Gastroesophageal sphincter (tissue), 4 donors: ENCODE measurements at regions not wholly inside any gene's neighbourhood (a gene's known extent, or its start where the extent isn't known, plus 50 kb on each side); places are given as distances from the start of the nearest gene placed in this dataset.
A peak's percentile ranks its signal among the peaks of the same experiment; 100 is the strongest.
"Not testable (repeated sequence)": the region's sequence is repeated elsewhere in the genome, so short reads cannot be mapped to it uniquely, and the experiment has no call there.

ENCODE experiments used
- ATAC-seq: fragments of 150-250 bp; one replicate; pipeline ENCODE4 v1.9.1; 2016; ENCODE audit warnings: mild to moderate bottlenecking, moderate library complexity
- H3K27ac ChIP-seq, 4 donors: fragments of 200-600 bp; sonication (generic) in 3 of 4; 1 replicate in 3 of 4; 2 replicates in 1 of 4; pipeline ENCODE4 v1.5.1; 2016 to 2019
- H3K27me3 ChIP-seq: fragments of 200-600 bp; sonication (generic); one replicate; pipeline ENCODE4 v1.5.1; 2019
- H3K36me3 ChIP-seq, 2 donors: fragments of 200-600 bp; sonication (generic); one replicate each; pipeline ENCODE4 v1.5.1; 2019; ENCODE audit warnings: control low read depth in 1 of 2
- H3K4me1 ChIP-seq, 3 donors: fragments of 200-600 bp; sonication (generic); 1 replicate in 2 of 3; 2 replicates in 1 of 3; pipeline ENCODE4 v1.5.1; 2016 to 2019; ENCODE audit warnings: control low read depth in 2 of 3
- H3K4me3 ChIP-seq, 2 donors: fragments of 200-600 bp; sonication (generic); one replicate each; pipeline ENCODE4 v1.5.1; 2019; ENCODE audit warnings: mild to moderate bottlenecking in 1 of 2, moderate library complexity in 1 of 2
- H3K9me3 ChIP-seq, 3 donors: fragments of 200-600 bp; sonication (generic); one replicate each; pipeline ENCODE4 v1.5.1; 2017 to 2019; ENCODE audit warnings: control low read depth in 2 of 3
- CTCF ChIP-seq, 4 experiments: fragments of 200-600 bp in 2 of 4; fragments of 450-650 bp in 2 of 4; sonication (generic) in 1 of 4; IDR thresholded peaks; one replicate each; pipeline ENCODE4 v1.5.1; 2017 to 2019; ENCODE audit warnings: antibody characterized with exemption in 4 of 4, mild to moderate bottlenecking in 2 of 4, moderate library complexity in 2 of 4
- EP300 ChIP-seq: sonication (generic); formaldehyde crosslinking; IDR thresholded peaks from one replicate; pipeline ENCODE4 v1.6.1; 2017; ENCODE audit warnings: antibody characterized with exemption, mild to moderate bottlenecking
- POLR2A ChIP-seq, 2 donors: fragments of 450-650 bp; IDR thresholded peaks; one replicate each; pipeline ENCODE4 v1.6.1; 2017; ENCODE audit warnings: antibody characterized with exemption in 2 of 2, mild to moderate bottlenecking in 2 of 2, moderate library complexity in 1 of 2
- POLR2AphosphoS5 ChIP-seq: sonication (generic); formaldehyde crosslinking; IDR thresholded peaks from one replicate; pipeline ENCODE4 v1.6.1; 2017; ENCODE audit warnings: antibody characterized with exemption
- WGBS, 2 donors: methylation state at CpG; one replicate each; pipeline ENCODE4 v1.1.5; 2018; ENCODE audit warnings: low coverage in 1 of 2; 5-methylcytosine and 5-hydroxymethylcytosine counted together

DNA sequence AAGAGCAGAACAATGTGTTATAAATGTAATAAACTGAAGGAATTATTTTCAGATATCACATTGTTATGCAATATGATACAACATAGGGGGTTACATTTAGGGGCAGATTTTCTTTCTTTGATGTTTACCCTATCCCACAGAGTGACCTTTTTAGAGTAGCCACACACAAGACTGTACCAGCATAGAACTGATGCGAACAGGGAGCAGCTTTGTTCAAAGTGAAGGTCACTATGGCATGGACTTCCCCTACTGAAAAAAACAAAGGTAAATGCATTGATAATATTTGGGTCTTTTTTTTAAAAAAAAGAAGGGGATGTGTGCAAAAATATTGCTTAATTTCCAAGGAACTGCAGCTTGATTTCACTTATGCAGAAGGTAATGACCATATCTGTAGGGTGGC, 1354.9 kb downstream of the SUCLG1 start:
- Histone ChIP-seq H3K27ac (no peak overlapping the region), H3K36me3 (no peaks in the 10 kb centered on the region), H3K27me3 (no peaks in the 10 kb centered on the region), H3K4me1 (peaks cover 0 to 9% (median 0%) of the 10 kb centered on the region in 3 donors), H3K9me3 (no peaks in the 10 kb centered on the region), H3K4me3 (no peak overlapping the region)
- WGBS, 2 donors = 78 to 91% methylated on average over 1 of the region's 1 CpG
- no peak for TF ChIP-seq CTCF (IDR thresholded peaks at IDR 0.05)
- TF ChIP-seq EP300 = no peak
- no peak for TF ChIP-seq POLR2AphosphoS5
- no peak for TF ChIP-seq POLR2A (IDR thresholded peaks at IDR 0.05)
- ATAC-seq = no peak

GRCh38 chr2:83103613-83104012, 1355.5 kb downstream of the SUCLG1 start:
- Histone ChIP-seq H3K9me3 (no peaks in the 10 kb centered on the region), H3K27ac (no peak overlapping the region), H3K4me1 (peaks cover 0 to 9% (median 0%) of the 10 kb centered on the region in 3 donors), H3K36me3 (no peaks in the 10 kb centered on the region), H3K4me3 (no peak overlapping the region), H3K27me3 (no peaks in the 10 kb centered on the region)
- WGBS, 2 donors = 0 to 13% methylated on average over 1 of the region's 1 CpG
- ATAC-seq = no peak
- TF ChIP-seq CTCF (IDR thresholded peaks at IDR 0.05) = no peak
- no peak for TF ChIP-seq EP300
- no peak for TF ChIP-seq POLR2A (IDR thresholded peaks at IDR 0.05)
- TF ChIP-seq POLR2AphosphoS5 = no peak

GRCh38 chr2:83089051-83089450, 1370.0 kb downstream of the SUCLG1 start:
- H3K27me3 ChIP-seq, H3K36me3 ChIP-seq, H3K27ac ChIP-seq, H3K4me1 ChIP-seq, H3K9me3 ChIP-seq, ATAC-seq, H3K4me3 ChIP-seq: not testable (repeated sequence)
- no CpG with 5 or more reads among the region's 15 CpGs for WGBS, 2 donors

DNA sequence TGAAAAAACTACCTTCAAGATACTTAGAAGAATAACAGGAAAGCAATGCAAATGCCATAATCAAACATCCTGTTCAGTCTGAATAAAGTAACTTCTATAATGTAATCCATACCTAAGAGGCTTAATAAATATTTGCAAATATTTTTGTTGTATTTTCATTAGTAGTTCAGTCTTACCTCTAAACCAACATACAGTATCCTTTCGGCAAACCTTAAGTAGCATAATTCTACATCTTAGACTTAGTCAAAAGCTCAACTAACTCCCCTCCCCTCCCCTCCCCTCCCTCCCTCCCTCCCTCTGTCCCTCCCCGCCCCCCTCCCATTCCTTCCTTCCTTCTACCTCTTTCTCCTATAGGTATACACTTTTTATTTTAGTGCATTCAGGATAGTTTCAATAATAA, 1373.2 kb downstream of the SUCLG1 start:
- ATAC-seq = no peak
- Histone ChIP-seq H3K36me3 (no peaks in the 10 kb centered on the region), H3K4me1 (peaks cover 0 to 16% (median 0%) of the 10 kb centered on the region in 3 donors), H3K27ac (no peak overlapping the region), H3K27me3 (no peaks in the 10 kb centered on the region), H3K4me3 (no peak overlapping the region), H3K9me3 (no peaks in the 10 kb centered on the region)
- TF ChIP-seq CTCF (IDR thresholded peaks at IDR 0.05) = no peak
- no peak for TF ChIP-seq POLR2AphosphoS5
- TF ChIP-seq EP300 = no peak
- no peak for TF ChIP-seq POLR2A (IDR thresholded peaks at IDR 0.05)
- WGBS, 2 donors = 89 to 90% methylated on average over 1 to 2 of the region's 2 CpGs

- TF ChIP-seq EP300 (no peak), POLR2AphosphoS5 (no peak), CTCF (IDR thresholded peaks at IDR 0.05) (no peak), POLR2A (IDR thresholded peaks at IDR 0.05) (no peak)
Observed at GRCh38 chr2:83081826-83082690, 1377.0 kb downstream of the SUCLG1 start.

More at GRCh38 chr2:83081826-83082690, 1377.0 kb downstream of the SUCLG1 start:
- 13 to 14% methylated on average over 6 of the region's 6 CpGs for WGBS, 2 donors
- H3K9me3 ChIP-seq = no peaks in the 10 kb centered on the region
- no peaks in the 10 kb centered on the region for H3K27me3 ChIP-seq
- ATAC-seq = peak; percentile 25
- H3K4me1 ChIP-seq = peaks cover 0 to 16% (median 0%) of the 10 kb centered on the region in 3 donors
- H3K36me3 ChIP-seq = no peaks in the 10 kb centered on the region
- H3K4me3 ChIP-seq = no peak overlapping the region
- H3K27ac ChIP-seq = peak overlapping the region in 3 of 4 donors; percentile 35 to 44 (median 44)
